ENCODE measurements at regions not wholly inside any gene's neighbourhood (a gene's known extent, or its start where the extent isn't known, plus 50 kb on each side); places are given as distances from the start of the nearest gene placed in this dataset.

DNA sequence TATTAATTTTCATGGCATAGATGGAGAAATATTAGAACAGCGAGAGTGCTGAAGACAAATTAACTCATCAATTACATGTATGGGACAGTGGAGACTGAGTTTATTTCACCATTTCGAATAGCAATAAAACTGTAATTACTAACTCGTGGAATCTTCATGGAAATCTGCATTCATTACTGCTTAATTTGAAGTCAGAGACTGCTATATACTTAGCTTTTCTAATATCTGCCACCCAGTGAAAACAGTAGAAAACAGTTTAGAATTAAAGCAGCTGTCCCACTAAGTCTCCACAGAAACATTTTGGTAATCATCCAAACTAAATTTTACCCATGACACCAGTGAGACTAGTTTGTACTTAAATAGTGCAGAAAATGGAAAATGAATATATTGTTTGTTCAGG, 56.8 kb downstream of the IZUMO3 start:
- Histone ChIP-seq H3K18ac (ENCODE audit: low read length) (no peak overlapping the region), H3K79me1 (ENCODE audit: low read length) (no peaks in the 10 kb centered on the region), H3K36me3 (ENCODE audit: control insufficient read depth, insufficient read depth, low read length) (no peaks in the 10 kb centered on the region), H4K5ac (ENCODE audit: low read length) (no peak overlapping the region), H3K56ac (ENCODE audit: low read length) (no peak overlapping the region), H3K79me2 (ENCODE audit: control insufficient read depth, insufficient read depth, low read length) (no peaks in the 10 kb centered on the region), H4K8ac (ENCODE audit: low read depth, low read length) (no peak overlapping the region), H3K4me1 (ENCODE audit: control insufficient read depth, low read depth, low read length) (no peaks in the 10 kb centered on the region), H2BK5ac (ENCODE audit: low read length) (no peak overlapping the region), H3K27ac (ENCODE audit: low read depth, low read length) (no peak overlapping the region), H3K4ac (ENCODE audit: low read depth, low read length) (no peak overlapping the region), H2BK120ac (ENCODE audit: low read depth, low read length) (no peak overlapping the region), H3K27me3 (ENCODE audit: insufficient read depth, low read length, poor library complexity) (no peaks in the 10 kb centered on the region), H3K9ac (ENCODE audit: low read length) (no peak overlapping the region), H2BK15ac (replicated peaks; ENCODE audit: low read depth) (no peak overlapping the region), H3K4me2 (ENCODE audit: low read length) (no peak overlapping the region), H3K4me3 (ENCODE audit: low read length) (no peak overlapping the region), H3K23ac (ENCODE audit: low read length) (no peak overlapping the region), H2AK5ac (ENCODE audit: low read length) (no peak overlapping the region)
- WGBS (ENCODE audit: extremely low coverage, insufficient coverage, low lambda C conversion rate): no CpG with 5 or more reads among the region's 3 CpGs
- DNase-seq: no peak

DNA sequence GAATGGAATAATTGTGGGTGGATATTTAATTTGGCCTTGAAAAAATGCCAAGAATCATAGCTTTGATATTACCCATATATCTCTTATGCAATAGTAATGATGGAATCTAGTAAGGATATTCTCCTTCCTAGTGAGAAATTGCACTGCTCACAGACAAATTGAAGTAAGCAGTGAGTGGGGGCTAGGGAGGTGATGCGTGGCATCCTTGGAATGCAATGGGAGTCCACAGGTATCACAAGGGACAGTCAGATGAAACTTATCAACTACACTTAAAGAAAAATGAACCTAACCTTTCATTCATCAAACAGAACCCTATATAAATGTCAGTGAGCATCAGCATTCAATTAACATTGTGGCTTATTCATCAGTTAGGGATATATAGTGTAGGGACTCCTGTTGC, 57.8 kb downstream of the IZUMO3 start:
- Histone ChIP-seq H3K36me3 (ENCODE audit: control insufficient read depth, insufficient read depth, low read length) (no peaks in the 10 kb centered on the region), H3K27me3 (ENCODE audit: insufficient read depth, low read length, poor library complexity) (no peaks in the 10 kb centered on the region), H3K4me1 (ENCODE audit: control insufficient read depth, low read depth, low read length) (no peaks in the 10 kb centered on the region), H3K27ac (ENCODE audit: low read depth, low read length) (no peak overlapping the region), H3K4me3 (ENCODE audit: low read length) (no peak overlapping the region), H3K79me2 (ENCODE audit: control insufficient read depth, insufficient read depth, low read length) (no peaks in the 10 kb centered on the region), H2BK15ac (replicated peaks; ENCODE audit: low read depth) (no peak overlapping the region), H4K5ac (ENCODE audit: low read length) (no peak overlapping the region), H3K23ac (ENCODE audit: low read length) (no peak overlapping the region), H3K9ac (ENCODE audit: low read length) (no peak overlapping the region), H2BK120ac (ENCODE audit: low read depth, low read length) (no peak overlapping the region), H2AK5ac (ENCODE audit: low read length) (no peak overlapping the region), H3K79me1 (ENCODE audit: low read length) (no peaks in the 10 kb centered on the region), H3K18ac (ENCODE audit: low read length) (no peak overlapping the region), H3K4me2 (ENCODE audit: low read length) (no peak overlapping the region), H3K56ac (ENCODE audit: low read length) (no peak overlapping the region), H4K8ac (ENCODE audit: low read depth, low read length) (no peak overlapping the region), H3K4ac (ENCODE audit: low read depth, low read length) (no peak overlapping the region), H2BK5ac (ENCODE audit: low read length) (no peak overlapping the region)
- DNase-seq: peak; percentile 50
- WGBS (ENCODE audit: extremely low coverage, insufficient coverage, low lambda C conversion rate): no CpG with 5 or more reads among the region's 1 CpG

DNA sequence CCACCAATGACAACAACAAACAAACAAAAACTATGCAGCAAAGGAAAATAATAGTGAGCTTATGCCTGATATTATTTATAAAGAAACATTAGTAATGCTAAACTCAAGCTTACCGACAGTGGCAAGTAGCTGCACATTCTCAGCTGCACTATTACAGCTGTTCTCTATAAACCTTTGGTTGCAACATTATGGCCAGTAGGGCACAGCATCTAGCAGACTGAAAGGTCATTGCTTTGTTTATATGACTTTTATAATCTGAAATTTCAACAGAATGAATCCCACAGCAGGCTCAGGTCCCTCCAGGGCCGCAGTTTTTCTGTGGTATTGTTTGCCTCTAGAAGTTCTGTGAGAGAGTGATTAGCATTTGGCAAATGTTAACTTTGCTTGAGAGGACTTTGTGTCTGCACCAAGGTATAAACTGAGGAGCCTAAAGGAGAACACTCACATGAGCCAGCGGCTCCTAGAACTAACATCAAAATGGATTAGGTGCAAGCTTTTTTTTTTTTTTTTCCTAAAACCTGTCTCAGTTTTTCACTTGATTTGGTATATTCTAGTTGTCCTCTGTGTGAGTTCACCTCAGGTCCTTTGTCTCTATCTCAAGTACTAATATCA, 58.3 kb downstream of the IZUMO3 start:
- peak overlapping the region; percentile 10 for H3K18ac ChIP-seq (ENCODE audit: low read length)
- no peaks in the 10 kb centered on the region for H3K79me2 ChIP-seq (ENCODE audit: control insufficient read depth, insufficient read depth, low read length)
- H3K4me1 ChIP-seq (ENCODE audit: control insufficient read depth, low read depth, low read length): no peaks in the 10 kb centered on the region
- H3K4me2 ChIP-seq (ENCODE audit: low read length): no peak overlapping the region
- no peak overlapping the region for H4K5ac ChIP-seq (ENCODE audit: low read length)
- no peak overlapping the region for H3K4ac ChIP-seq (ENCODE audit: low read depth, low read length)
- H2BK120ac ChIP-seq (ENCODE audit: low read depth, low read length): no peak overlapping the region
- no peak overlapping the region for H3K4me3 ChIP-seq (ENCODE audit: low read length)
- H2BK15ac ChIP-seq (replicated peaks; ENCODE audit: low read depth): no peak overlapping the region
- H2BK5ac ChIP-seq (ENCODE audit: low read length): no peak overlapping the region
- WGBS (ENCODE audit: extremely low coverage, insufficient coverage, low lambda C conversion rate): no CpG with 5 or more reads among the region's 3 CpGs
- H3K9ac ChIP-seq (ENCODE audit: low read length): no peak overlapping the region
- H4K8ac ChIP-seq (ENCODE audit: low read depth, low read length): no peak overlapping the region
- H2AK5ac ChIP-seq (ENCODE audit: low read length): no peak overlapping the region
- H3K79me1 ChIP-seq (ENCODE audit: low read length): no peaks in the 10 kb centered on the region
- no peak overlapping the region for H3K56ac ChIP-seq (ENCODE audit: low read length)
- DNase-seq: no peak
- H3K27ac ChIP-seq (ENCODE audit: low read depth, low read length): no peak overlapping the region
- H3K36me3 ChIP-seq (ENCODE audit: control insufficient read depth, insufficient read depth, low read length): no peaks in the 10 kb centered on the region
- H3K27me3 ChIP-seq (ENCODE audit: insufficient read depth, low read length, poor library complexity): no peaks in the 10 kb centered on the region
- no peak overlapping the region for H3K23ac ChIP-seq (ENCODE audit: low read length)

DNA sequence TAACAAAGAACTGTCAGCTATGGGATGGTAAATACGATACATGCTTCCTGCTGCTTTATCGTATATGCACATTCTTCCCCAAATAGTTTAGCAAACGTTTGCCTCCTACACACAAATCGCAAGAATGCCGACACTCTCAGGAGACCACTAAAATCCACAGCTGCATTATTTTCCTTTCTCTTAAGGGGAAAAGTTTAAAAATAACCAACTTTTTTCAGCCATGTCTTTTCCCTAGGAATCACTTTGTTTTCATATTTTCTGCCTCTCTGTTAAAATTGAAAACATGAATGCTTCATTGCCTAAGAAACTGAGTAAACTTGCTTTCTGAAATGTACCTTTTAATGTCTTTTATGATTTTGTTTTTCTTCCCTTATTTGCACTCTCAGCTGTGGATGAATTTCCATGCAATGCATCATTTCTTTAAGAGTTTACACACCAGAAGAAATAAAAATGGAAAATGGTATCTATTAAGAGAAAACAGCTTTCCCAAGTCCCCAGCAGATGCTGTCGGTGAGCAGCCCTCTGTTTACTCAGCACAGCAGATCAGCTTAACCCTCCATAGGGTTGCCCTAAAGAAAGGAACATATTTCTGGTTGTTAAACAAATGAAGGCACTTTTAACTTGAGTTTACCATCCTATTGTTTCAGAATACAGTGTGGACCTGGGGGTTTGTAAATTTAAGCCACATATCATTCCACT, 66.2 kb downstream of the IZUMO3 start:
- no peaks in the 10 kb centered on the region for H3K4me1 ChIP-seq (ENCODE audit: control insufficient read depth, low read depth, low read length)
- H3K79me1 ChIP-seq (ENCODE audit: low read length): no peaks in the 10 kb centered on the region
- H2BK5ac ChIP-seq (ENCODE audit: low read length): no peak overlapping the region
- no peak overlapping the region for H2AK5ac ChIP-seq (ENCODE audit: low read length)
- H3K27me3 ChIP-seq (ENCODE audit: insufficient read depth, low read length, poor library complexity): no peaks in the 10 kb centered on the region
- H3K4me3 ChIP-seq (ENCODE audit: low read length): no peak overlapping the region
- no peak overlapping the region for H4K8ac ChIP-seq (ENCODE audit: low read depth, low read length)
- no peak overlapping the region for H3K23ac ChIP-seq (ENCODE audit: low read length)
- no CpG with 5 or more reads among the region's 6 CpGs for WGBS (ENCODE audit: extremely low coverage, insufficient coverage, low lambda C conversion rate)
- H3K56ac ChIP-seq (ENCODE audit: low read length): no peak overlapping the region
- no peak overlapping the region for H3K27ac ChIP-seq (ENCODE audit: low read depth, low read length)
- H2BK15ac ChIP-seq (replicated peaks; ENCODE audit: low read depth): no peak overlapping the region
- no peak overlapping the region for H2BK120ac ChIP-seq (ENCODE audit: low read depth, low read length)
- no peak overlapping the region for H4K5ac ChIP-seq (ENCODE audit: low read length)
- H3K9ac ChIP-seq (ENCODE audit: low read length): no peak overlapping the region
- no peak overlapping the region for H3K18ac ChIP-seq (ENCODE audit: low read length)
- H3K4ac ChIP-seq (ENCODE audit: low read depth, low read length): no peak overlapping the region
- H3K79me2 ChIP-seq (ENCODE audit: control insufficient read depth, insufficient read depth, low read length): no peaks in the 10 kb centered on the region
- H3K4me2 ChIP-seq (ENCODE audit: low read length): no peak overlapping the region
- no peaks in the 10 kb centered on the region for H3K36me3 ChIP-seq (ENCODE audit: control insufficient read depth, insufficient read depth, low read length)
- DNase-seq: no peak

DNA sequence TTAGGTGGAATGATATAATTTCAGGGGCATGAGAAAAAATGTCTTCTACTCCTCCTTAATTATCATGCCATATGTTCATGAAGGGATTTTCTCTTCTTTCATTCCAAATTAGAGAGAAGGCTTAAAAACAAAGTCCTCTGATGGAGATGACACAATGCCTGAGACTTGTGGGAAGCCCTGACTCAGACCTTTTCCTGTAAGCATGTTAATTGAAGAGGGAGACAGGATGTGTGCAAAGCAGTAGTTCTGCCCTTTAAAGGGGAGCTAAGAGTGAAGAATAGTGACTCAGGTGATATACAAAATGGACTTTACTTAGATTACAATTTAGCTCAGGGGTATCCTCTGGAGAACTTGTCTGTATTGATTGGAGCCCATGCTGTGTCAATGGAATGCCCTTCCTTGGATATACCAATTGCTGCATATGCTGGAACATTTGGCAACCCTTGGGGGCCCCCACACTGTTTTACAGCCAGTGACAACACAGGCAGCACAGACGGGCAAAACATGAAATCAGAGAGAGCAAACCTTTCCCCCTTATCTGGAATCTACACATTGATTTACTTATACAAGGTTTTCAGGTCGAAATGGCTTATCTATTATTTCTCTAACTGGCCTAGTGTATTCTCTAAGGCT, 81.3 kb downstream of the IZUMO3 start:
- H3K4me3 ChIP-seq (ENCODE audit: low read length): no peak overlapping the region

More for the DNA sequence above, 81.3 kb downstream of the IZUMO3 start:
- H3K56ac ChIP-seq (ENCODE audit: low read length): no peak overlapping the region
- H3K79me1 ChIP-seq (ENCODE audit: low read length): no peaks in the 10 kb centered on the region
- no peaks in the 10 kb centered on the region for H3K79me2 ChIP-seq (ENCODE audit: control insufficient read depth, insufficient read depth, low read length)
- H3K36me3 ChIP-seq (ENCODE audit: control insufficient read depth, insufficient read depth, low read length): no peaks in the 10 kb centered on the region
- H2BK120ac ChIP-seq (ENCODE audit: low read depth, low read length): no peak overlapping the region
- no peak overlapping the region for H2AK5ac ChIP-seq (ENCODE audit: low read length)
- no peak overlapping the region for H3K18ac ChIP-seq (ENCODE audit: low read length)
- H2BK15ac ChIP-seq (replicated peaks; ENCODE audit: low read depth): no peak overlapping the region
- H3K4me1 ChIP-seq (ENCODE audit: control insufficient read depth, low read depth, low read length): no peaks in the 10 kb centered on the region
- WGBS (ENCODE audit: extremely low coverage, insufficient coverage, low lambda C conversion rate): no CpG with 5 or more reads among the region's 2 CpGs
- peak; percentile 92 for DNase-seq
- H3K27ac ChIP-seq (ENCODE audit: low read depth, low read length): peak overlapping the region; percentile 30
- no peak overlapping the region for H3K23ac ChIP-seq (ENCODE audit: low read length)
- no peak overlapping the region for H2BK5ac ChIP-seq (ENCODE audit: low read length)
- no peak overlapping the region for H4K8ac ChIP-seq (ENCODE audit: low read depth, low read length)
- no peak overlapping the region for H4K5ac ChIP-seq (ENCODE audit: low read length)
- H3K4ac ChIP-seq (ENCODE audit: low read depth, low read length): no peak overlapping the region
- no peak overlapping the region for H3K4me2 ChIP-seq (ENCODE audit: low read length)
- no peaks in the 10 kb centered on the region for H3K27me3 ChIP-seq (ENCODE audit: insufficient read depth, low read length, poor library complexity)
- no peak overlapping the region for H3K9ac ChIP-seq (ENCODE audit: low read length)
